Fibroblast of lung (primary cell): ENCODE measurements at regions not wholly inside any gene's neighbourhood (a gene's known extent, or its start where the extent isn't known, plus 50 kb on each side); places are given as distances from the start of the nearest gene placed in this dataset.

Experiments
- DNase-seq, 2 donors: peaks; one replicate each; pipeline versions ENCODE4 v3.0.0 to v3.0.0-alpha.2; 2010; ENCODE audit warnings: low read depth in 2 of 2
- H2AFZ ChIP-seq: 2 replicates; pipeline ENCODE4 v1.5.1; 2012; ENCODE audit warnings: low read length, control low read depth, inconsistent platforms
- H3K27ac ChIP-seq: 2 replicates; pipeline ENCODE4 v1.5.1; 2011; ENCODE audit warnings: low read length, control low read depth; ENCODE audit not compliant: insufficient read depth
- H3K27me3 ChIP-seq: 2 replicates; pipeline ENCODE4 v1.5.1; 2011; ENCODE audit warnings: mild to moderate bottlenecking, low read length; ENCODE audit not compliant: control insufficient read depth, insufficient read depth
- H3K36me3 ChIP-seq: 2 replicates; pipeline ENCODE4 v1.5.1; 2011; ENCODE audit warnings: low read length; ENCODE audit not compliant: control insufficient read depth, insufficient read depth
- H3K4me1 ChIP-seq: 2 replicates; pipeline ENCODE4 v1.5.1; 2011; ENCODE audit warnings: low read length; ENCODE audit not compliant: control insufficient read depth, insufficient read depth; ENCODE audit errors: extremely low read depth
- H3K4me2 ChIP-seq: 2 replicates; pipeline ENCODE4 v1.5.1; 2011; ENCODE audit warnings: low read length, control low read depth; ENCODE audit not compliant: insufficient read depth; ENCODE audit errors: extremely low read depth
- H3K4me3 ChIP-seq, 4 experiments: fragments of 200-600 bp in 1 of 4; sonication (generic) in 1 of 4; replicated peaks in 1 of 4; 2 replicates each; pipeline ENCODE4 v1.5.1; 2011 to 2016; ENCODE audit warnings: low read length in 4 of 4, low read depth in 3 of 4, mild to moderate bottlenecking in 3 of 4, control low read depth in 2 of 4, inconsistent platforms in 1 of 4, mixed read lengths in 1 of 4; ENCODE audit not compliant: insufficient read depth in 1 of 4; ENCODE audit errors: control extremely low read depth in 1 of 4
- H3K79me2 ChIP-seq: 2 replicates; pipeline ENCODE4 v1.5.1; 2012; ENCODE audit warnings: mild to moderate bottlenecking, low read length, inconsistent platforms; ENCODE audit not compliant: control insufficient read depth, insufficient read depth
- H3K9ac ChIP-seq: 2 replicates; pipeline ENCODE4 v1.5.1; 2011; ENCODE audit warnings: mild to moderate bottlenecking, low read length, control low read depth; ENCODE audit not compliant: insufficient read depth
- H3K9me3 ChIP-seq: 2 replicates; pipeline ENCODE4 v1.5.1; 2012; ENCODE audit warnings: low read depth, low read length; ENCODE audit not compliant: control insufficient read depth, insufficient read depth
- H4K20me1 ChIP-seq: 2 replicates; pipeline ENCODE4 v1.5.1; 2011; ENCODE audit warnings: low read length; ENCODE audit not compliant: control insufficient read depth, insufficient read depth; ENCODE audit errors: extremely low read depth
- EZH2 ChIP-seq: IDR thresholded peaks from 2 replicates; pipeline ENCODE4 v1.5.1; 2012; ENCODE audit warnings: low read length, control low read depth, mild to moderate bottlenecking; ENCODE audit errors: missing control alignments
- TF ChIP-seq, protein P1 (sequence below), 2 donors: IDR thresholded peaks in 1 of 2; conservative IDR thresholded peaks in 1 of 2; 1 replicate in 1 of 2; 2 replicates in 1 of 2; pipeline ENCODE4 v1.5.1; 2011 to 2012; ENCODE audit warnings: low read length in 2 of 2, control low read depth in 1 of 2, inconsistent platforms in 1 of 2, low read depth in 1 of 2, mild to moderate bottlenecking in 1 of 2

- DNase-seq: no peak
- H3K4me3 ChIP-seq: no peak overlapping the region
- H3K4me1 ChIP-seq: no peaks in the 10 kb centered on the region
- H3K79me2 ChIP-seq: no peaks in the 10 kb centered on the region
- no peak overlapping the region for H2AFZ ChIP-seq
- TF ChIP-seq, protein P1, sequence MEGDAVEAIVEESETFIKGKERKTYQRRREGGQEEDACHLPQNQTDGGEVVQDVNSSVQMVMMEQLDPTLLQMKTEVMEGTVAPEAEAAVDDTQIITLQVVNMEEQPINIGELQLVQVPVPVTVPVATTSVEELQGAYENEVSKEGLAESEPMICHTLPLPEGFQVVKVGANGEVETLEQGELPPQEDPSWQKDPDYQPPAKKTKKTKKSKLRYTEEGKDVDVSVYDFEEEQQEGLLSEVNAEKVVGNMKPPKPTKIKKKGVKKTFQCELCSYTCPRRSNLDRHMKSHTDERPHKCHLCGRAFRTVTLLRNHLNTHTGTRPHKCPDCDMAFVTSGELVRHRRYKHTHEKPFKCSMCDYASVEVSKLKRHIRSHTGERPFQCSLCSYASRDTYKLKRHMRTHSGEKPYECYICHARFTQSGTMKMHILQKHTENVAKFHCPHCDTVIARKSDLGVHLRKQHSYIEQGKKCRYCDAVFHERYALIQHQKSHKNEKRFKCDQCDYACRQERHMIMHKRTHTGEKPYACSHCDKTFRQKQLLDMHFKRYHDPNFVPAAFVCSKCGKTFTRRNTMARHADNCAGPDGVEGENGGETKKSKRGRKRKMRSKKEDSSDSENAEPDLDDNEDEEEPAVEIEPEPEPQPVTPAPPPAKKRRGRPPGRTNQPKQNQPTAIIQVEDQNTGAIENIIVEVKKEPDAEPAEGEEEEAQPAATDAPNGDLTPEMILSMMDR (conservative IDR thresholded peaks at IDR 0.05 in 1 of 2, IDR thresholded peaks at IDR 0.05 in 1 of 2; ENCODE audit: low read depth in 1 of 2, low read length in 2 of 2): no peak
- no peak for TF ChIP-seq EZH2
- no peak overlapping the region for H3K27ac ChIP-seq
- no peak overlapping the region for H3K9ac ChIP-seq
- H3K4me2 ChIP-seq: no peak overlapping the region
- no peaks in the 10 kb centered on the region for H3K9me3 ChIP-seq
- no peaks in the 10 kb centered on the region for H4K20me1 ChIP-seq
- H3K27me3 ChIP-seq: no peaks in the 10 kb centered on the region
- H3K36me3 ChIP-seq: no peaks in the 10 kb centered on the region
These were observed 143.5 kb downstream of the RELL1 start for GRCh38 chr4:37542706-37543105.

- Histone ChIP-seq H3K36me3 (no peaks in the 10 kb centered on the region), H3K27me3 (no peaks in the 10 kb centered on the region), H3K9me3 (no peaks in the 10 kb centered on the region), H3K27ac (no peak overlapping the region), H4K20me1 (no peaks in the 10 kb centered on the region), H3K4me2 (no peak overlapping the region), H3K4me1 (no peaks in the 10 kb centered on the region), H3K79me2 (no peaks in the 10 kb centered on the region), H3K4me3 (no peak overlapping the region), H2AFZ (no peak overlapping the region), H3K9ac (no peak overlapping the region)
- DNase-seq: no peak
- no peak for TF ChIP-seq EZH2
- TF ChIP-seq, protein P1 (conservative IDR thresholded peaks at IDR 0.05 in 1 of 2, IDR thresholded peaks at IDR 0.05 in 1 of 2; ENCODE audit: low read depth in 1 of 2, low read length in 2 of 2): no peak
These were observed 144.2 kb downstream of the RELL1 start for GRCh38 chr4:37541956-37542355.

DNA sequence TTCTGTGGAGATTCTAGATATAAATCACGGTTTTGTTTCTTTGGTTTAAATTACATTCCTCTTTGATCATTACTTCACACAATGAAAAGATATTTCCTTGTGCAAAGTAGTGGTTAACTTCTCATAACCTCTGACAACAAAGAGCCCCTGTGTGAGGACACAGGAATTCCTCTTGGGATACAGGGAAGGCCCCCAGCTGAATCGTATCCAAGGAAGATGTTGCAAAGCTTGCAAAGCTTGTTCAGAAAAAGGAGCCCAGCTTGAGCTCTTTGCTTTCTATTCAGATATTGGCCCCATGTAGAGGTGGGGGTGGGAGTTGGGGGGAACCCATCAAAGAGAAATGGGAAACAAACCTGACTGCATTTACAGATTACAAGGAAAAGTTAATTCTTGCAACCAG, 145.7 kb downstream of the RELL1 start:
- Histone ChIP-seq H3K27me3 (no peaks in the 10 kb centered on the region), H3K79me2 (no peaks in the 10 kb centered on the region), H3K4me3 (no peak overlapping the region), H3K4me2 (no peak overlapping the region), H3K9me3 (no peaks in the 10 kb centered on the region), H3K4me1 (no peaks in the 10 kb centered on the region), H3K9ac (no peak overlapping the region), H3K36me3 (no peaks in the 10 kb centered on the region), H2AFZ (no peak overlapping the region), H4K20me1 (no peaks in the 10 kb centered on the region), H3K27ac (no peak overlapping the region)
- DNase-seq: peak in 1 of 2 donors; percentile 77
- TF ChIP-seq, protein P1 (conservative IDR thresholded peaks at IDR 0.05 in 1 of 2, IDR thresholded peaks at IDR 0.05 in 1 of 2; ENCODE audit: low read depth in 1 of 2, low read length in 2 of 2): no peak
- no peak for TF ChIP-seq EZH2
